SK-N-SH treated with all-trans-retinoic acid at 6 μM for 48 hours (cell line): ENCODE measurements at regions not wholly inside any gene's neighbourhood (a gene's known extent, or its start where the extent isn't known, plus 50 kb on each side); places are given as distances from the start of the nearest gene placed in this dataset.

Source experiments
- BACH2 ChIP-seq: fragments of 250-450 bp; sonication (Bioruptor Pico); IDR thresholded peaks from 2 replicates; pipeline ENCODE4 v1.9.0; 2021; ENCODE audit warnings: mild to moderate bottlenecking, borderline replicate concordance
- GLIS3 ChIP-seq: fragments of 250-450 bp; sonication (Bioruptor Pico); IDR thresholded peaks from 2 replicates; pipeline ENCODE4 v1.5.0; 2020; ENCODE audit warnings: mild to moderate bottlenecking, moderate library complexity
- OSR1 ChIP-seq: fragments of 250-450 bp; sonication (Bioruptor Pico); IDR thresholded peaks from 2 replicates; pipeline ENCODE4 v1.8.0; 2022; ENCODE audit warnings: moderate library complexity, mild to moderate bottlenecking, inconsistent platforms
- TOX ChIP-seq: fragments of 250-450 bp; sonication (Bioruptor Pico); IDR thresholded peaks from 2 replicates; pipeline ENCODE4 v1.8.0; 2021; ENCODE audit warnings: mild to moderate bottlenecking, moderate library complexity, borderline replicate concordance
- ZFP30 ChIP-seq: fragments of 450-650 bp; formaldehyde crosslinking; IDR thresholded peaks from 2 replicates; pipeline ENCODE4 v1.5.0; 2022; ENCODE audit warnings: mild to moderate bottlenecking, moderate library complexity
- ZNF8 ChIP-seq: fragments of 450-650 bp; formaldehyde crosslinking; IDR thresholded peaks from 2 replicates; pipeline ENCODE4 v1.5.0; 2020; ENCODE audit warnings: mild to moderate bottlenecking, moderate library complexity
- TF ChIP-seq, protein P1 (sequence below): fragments of 250-450 bp; sonication (Bioruptor Pico); IDR thresholded peaks from 2 replicates; pipeline ENCODE4 v1.5.1; 2020; ENCODE audit warnings: low read depth, mild to moderate bottlenecking, moderate library complexity
- TF ChIP-seq, protein P2 (sequence below): fragments of 250-450 bp; sonication (Bioruptor Pico); IDR thresholded peaks from 2 replicates; pipeline ENCODE4 v1.8.0; 2020; ENCODE audit warnings: mild to moderate bottlenecking, moderate library complexity, borderline replicate concordance

DNA sequence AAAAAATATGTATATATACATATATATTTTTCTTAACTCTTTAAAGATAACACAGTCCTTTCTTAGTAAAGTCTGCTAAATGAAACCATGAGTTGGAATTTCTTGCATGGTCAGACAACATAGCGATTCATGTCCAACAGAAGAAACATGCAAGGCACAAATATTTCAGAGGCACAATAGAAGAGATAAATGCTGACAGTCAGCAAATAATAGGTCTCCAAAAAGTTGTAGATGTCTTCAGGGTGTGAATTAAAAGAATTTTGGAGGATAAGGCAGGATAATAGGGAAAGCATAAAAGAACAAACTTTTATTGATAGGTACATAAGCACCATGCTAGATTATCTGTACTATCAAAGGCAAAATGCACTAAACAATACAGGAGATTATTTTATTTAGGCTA lies 800.2 kb downstream of the PLCL1 start:
- TF ChIP-seq GLIS3 (CRISPR knock-in tag), result no peak
- no peak for TF ChIP-seq TOX (CRISPR knock-in tag)
- TF ChIP-seq ZNF8 (CRISPR knock-in tag), result no peak
- no peak for TF ChIP-seq OSR1 (CRISPR knock-in tag)
- TF ChIP-seq, protein P1, sequence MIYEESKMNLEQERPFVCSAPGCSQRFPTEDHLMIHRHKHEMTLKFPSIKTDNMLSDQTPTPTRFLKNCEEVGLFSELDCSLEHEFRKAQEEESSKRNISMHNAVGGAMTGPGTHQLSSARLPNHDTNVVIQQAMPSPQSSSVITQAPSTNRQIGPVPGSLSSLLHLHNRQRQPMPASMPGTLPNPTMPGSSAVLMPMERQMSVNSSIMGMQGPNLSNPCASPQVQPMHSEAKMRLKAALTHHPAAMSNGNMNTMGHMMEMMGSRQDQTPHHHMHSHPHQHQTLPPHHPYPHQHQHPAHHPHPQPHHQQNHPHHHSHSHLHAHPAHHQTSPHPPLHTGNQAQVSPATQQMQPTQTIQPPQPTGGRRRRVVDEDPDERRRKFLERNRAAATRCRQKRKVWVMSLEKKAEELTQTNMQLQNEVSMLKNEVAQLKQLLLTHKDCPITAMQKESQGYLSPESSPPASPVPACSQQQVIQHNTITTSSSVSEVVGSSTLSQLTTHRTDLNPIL, result no peak
- TF ChIP-seq, protein P2, sequence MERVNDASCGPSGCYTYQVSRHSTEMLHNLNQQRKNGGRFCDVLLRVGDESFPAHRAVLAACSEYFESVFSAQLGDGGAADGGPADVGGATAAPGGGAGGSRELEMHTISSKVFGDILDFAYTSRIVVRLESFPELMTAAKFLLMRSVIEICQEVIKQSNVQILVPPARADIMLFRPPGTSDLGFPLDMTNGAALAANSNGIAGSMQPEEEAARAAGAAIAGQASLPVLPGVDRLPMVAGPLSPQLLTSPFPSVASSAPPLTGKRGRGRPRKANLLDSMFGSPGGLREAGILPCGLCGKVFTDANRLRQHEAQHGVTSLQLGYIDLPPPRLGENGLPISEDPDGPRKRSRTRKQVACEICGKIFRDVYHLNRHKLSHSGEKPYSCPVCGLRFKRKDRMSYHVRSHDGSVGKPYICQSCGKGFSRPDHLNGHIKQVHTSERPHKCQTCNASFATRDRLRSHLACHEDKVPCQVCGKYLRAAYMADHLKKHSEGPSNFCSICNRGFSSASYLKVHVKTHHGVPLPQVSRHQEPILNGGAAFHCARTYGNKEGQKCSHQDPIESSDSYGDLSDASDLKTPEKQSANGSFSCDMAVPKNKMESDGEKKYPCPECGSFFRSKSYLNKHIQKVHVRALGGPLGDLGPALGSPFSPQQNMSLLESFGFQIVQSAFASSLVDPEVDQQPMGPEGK (CRISPR knock-in tag), result no peak
- TF ChIP-seq ZFP30 (CRISPR knock-in tag), result no peak
- no peak for TF ChIP-seq BACH2 (CRISPR knock-in tag)
